ENCODE measurements at regions not wholly inside any gene's neighbourhood (a gene's known extent, or its start where the extent isn't known, plus 50 kb on each side); places are given as distances from the start of the nearest gene placed in this dataset.

GRCh38 chr14:51396222-51396815, 156.3 kb downstream of the TMX1 start:
- DNase-seq, result peak; percentile 57 to 90 (median 75)

GRCh38 chr14:51398898-51399297, 158.9 kb downstream of the TMX1 start:
- DNase-seq, result peak in 1 of 3 donors; percentile 60

GRCh38 chr14:51400139-51400538, 160.1 kb downstream of the TMX1 start:
- DNase-seq, result no peak

- peak in 1 of 3 donors; percentile 63 for DNase-seq
These were observed 161.2 kb downstream of the TMX1 start for GRCh38 chr14:51401272-51401671.

- no peak for DNase-seq
These were observed 161.7 kb downstream of the TMX1 start for GRCh38 chr14:51401756-51402155.

- no peak for DNase-seq
These were observed 170.8 kb downstream of the TMX1 start for GRCh38 chr14:51410897-51411296.

GRCh38 chr14:51419685-51420084, 179.6 kb downstream of the TMX1 start:
- no peak for DNase-seq

- no peak for DNase-seq
These were observed 182.7 kb downstream of the TMX1 start for GRCh38 chr14:51422704-51423103.

- DNase-seq, result no peak
These were observed 184.0 kb downstream of the TMX1 start for GRCh38 chr14:51424041-51424440.

- peak; percentile 67 to 88 (median 76) for DNase-seq
These were observed 184.7 kb downstream of the TMX1 start for GRCh38 chr14:51424561-51425251.

GRCh38 chr14:51428981-51429380, 188.9 kb downstream of the TMX1 start:
- DNase-seq, result no peak

GRCh38 chr14:51430079-51430478, 190.0 kb downstream of the TMX1 start:
- DNase-seq, result no peak

- DNase-seq, result no peak
These were observed 190.6 kb downstream of the TMX1 start for GRCh38 chr14:51430633-51431032.

- no peak for DNase-seq
These were observed 191.1 kb downstream of the TMX1 start for GRCh38 chr14:51431033-51431709.

- DNase-seq, result no peak
These were observed 191.7 kb downstream of the TMX1 start for GRCh38 chr14:51431741-51432140.

GRCh38 chr14:51432302-51432948, 192.4 kb downstream of the TMX1 start:
- DNase-seq, result no peak

- no peak for DNase-seq
These were observed 196.6 kb downstream of the TMX1 start for GRCh38 chr14:51436630-51437029.

GRCh38 chr14:51439896-51440295, 199.8 kb downstream of the TMX1 start:
- DNase-seq, result no peak

- no peak for DNase-seq
These were observed 201.0 kb downstream of the TMX1 start for GRCh38 chr14:51441001-51441400.

- DNase-seq, result peak in 1 of 3 donors; percentile 95
These were observed 202.6 kb downstream of the TMX1 start for GRCh38 chr14:51442513-51443175.

GRCh38 chr14:51443195-51444018, 203.4 kb downstream of the TMX1 start:
- peak in 1 of 3 donors; percentile 74 for DNase-seq

All from muscle of back (tissue), 3 donors.